Epithelial cell of esophagus (primary cell): ENCODE measurements at regions not wholly inside any gene's neighbourhood (a gene's known extent, or its start where the extent isn't known, plus 50 kb on each side); places are given as distances from the start of the nearest gene placed in this dataset.

Source experiments
- DNase-seq: peaks from one replicate; pipeline ENCODE4 v3.0.0; 2010; ENCODE audit warnings: low read depth
- H3K4me3 ChIP-seq: 2 replicates; pipeline ENCODE4 v1.5.1; 2011; ENCODE audit warnings: mild to moderate bottlenecking, low read length, control low read depth
- TF ChIP-seq, protein P1 (sequence below): IDR thresholded peaks from 2 replicates; pipeline ENCODE4 v1.5.1; 2011; ENCODE audit warnings: low read depth, mild to moderate bottlenecking, low read length, control low read depth, inconsistent platforms; ENCODE audit not compliant: insufficient read depth; ENCODE audit errors: missing control alignments

DNA sequence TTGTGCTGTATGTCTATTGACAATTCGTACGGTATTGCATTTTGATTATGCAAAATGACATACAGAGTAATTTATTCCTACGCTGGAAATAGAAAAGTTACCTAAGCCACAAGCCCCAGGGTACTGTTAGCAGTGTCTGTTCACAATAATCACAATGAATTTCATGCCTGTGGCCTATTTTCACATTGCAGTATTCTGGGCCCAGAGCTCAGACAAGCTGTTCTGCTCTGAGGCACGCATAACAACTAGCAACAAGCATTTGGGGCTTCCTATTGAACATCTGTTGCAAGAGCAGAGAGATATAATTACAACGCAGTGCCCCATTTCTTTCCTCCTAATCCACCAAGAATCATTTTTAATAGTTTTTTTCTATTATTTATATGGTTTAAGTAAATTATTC lies 158.9 kb upstream of the SGCG start:
- TF ChIP-seq, protein P1, sequence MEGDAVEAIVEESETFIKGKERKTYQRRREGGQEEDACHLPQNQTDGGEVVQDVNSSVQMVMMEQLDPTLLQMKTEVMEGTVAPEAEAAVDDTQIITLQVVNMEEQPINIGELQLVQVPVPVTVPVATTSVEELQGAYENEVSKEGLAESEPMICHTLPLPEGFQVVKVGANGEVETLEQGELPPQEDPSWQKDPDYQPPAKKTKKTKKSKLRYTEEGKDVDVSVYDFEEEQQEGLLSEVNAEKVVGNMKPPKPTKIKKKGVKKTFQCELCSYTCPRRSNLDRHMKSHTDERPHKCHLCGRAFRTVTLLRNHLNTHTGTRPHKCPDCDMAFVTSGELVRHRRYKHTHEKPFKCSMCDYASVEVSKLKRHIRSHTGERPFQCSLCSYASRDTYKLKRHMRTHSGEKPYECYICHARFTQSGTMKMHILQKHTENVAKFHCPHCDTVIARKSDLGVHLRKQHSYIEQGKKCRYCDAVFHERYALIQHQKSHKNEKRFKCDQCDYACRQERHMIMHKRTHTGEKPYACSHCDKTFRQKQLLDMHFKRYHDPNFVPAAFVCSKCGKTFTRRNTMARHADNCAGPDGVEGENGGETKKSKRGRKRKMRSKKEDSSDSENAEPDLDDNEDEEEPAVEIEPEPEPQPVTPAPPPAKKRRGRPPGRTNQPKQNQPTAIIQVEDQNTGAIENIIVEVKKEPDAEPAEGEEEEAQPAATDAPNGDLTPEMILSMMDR: no peak
- H3K4me3 ChIP-seq: no peak overlapping the region
- no peak for DNase-seq

GRCh38 chr13:23022704-23023103 lies 158.1 kb upstream of the SGCG start:
- TF ChIP-seq, protein P1: no peak
- no peak for DNase-seq
- no peak overlapping the region for H3K4me3 ChIP-seq

DNA sequence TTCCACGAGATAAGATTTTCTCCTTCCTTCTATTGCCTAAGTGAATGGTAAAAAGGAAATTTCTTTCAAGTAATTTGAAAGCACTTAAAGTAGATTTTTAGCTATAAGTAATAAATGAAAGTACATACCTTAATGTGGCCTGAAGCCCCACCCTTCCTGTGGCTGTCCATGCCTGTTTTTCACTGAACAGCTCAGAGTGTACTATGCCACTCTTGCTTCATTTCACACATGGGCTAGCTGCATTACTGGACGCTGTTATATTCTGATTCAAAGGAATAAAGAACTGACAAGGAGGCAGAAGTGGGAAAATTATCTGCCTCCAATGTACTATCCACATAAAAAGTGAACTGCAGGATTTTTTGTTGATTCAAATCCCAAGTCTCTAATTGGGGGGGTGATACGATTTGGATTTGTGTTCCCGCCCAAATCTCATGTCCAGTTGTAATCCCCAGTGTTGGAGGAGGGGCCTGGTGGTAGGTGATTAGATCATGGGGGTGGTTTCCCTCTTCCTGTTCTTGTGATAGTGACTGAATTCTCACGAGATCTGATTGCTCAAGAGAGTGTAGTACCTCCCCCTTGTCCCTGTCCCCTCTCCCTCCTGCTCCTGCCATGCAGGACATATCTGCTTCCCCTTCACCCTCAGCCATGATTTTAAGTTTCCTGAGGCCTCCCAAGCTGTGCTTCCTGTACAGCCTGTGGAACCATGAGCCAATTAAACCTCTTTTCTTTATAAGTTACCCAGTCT lies 154.7 kb upstream of the SGCG start:
- H3K4me3 ChIP-seq: no peak overlapping the region
- peak; percentile 58 for DNase-seq
- TF ChIP-seq, protein P1: no peak

- no peak for DNase-seq
- H3K4me3 ChIP-seq: no peak overlapping the region
Observed at GRCh38 chr13:23039266-23039935, 141.4 kb upstream of the SGCG start.

GRCh38 chr13:23042181-23042580 lies 138.6 kb upstream of the SGCG start:
- TF ChIP-seq, protein P1: no peak
- no peak for DNase-seq
- no peak overlapping the region for H3K4me3 ChIP-seq

More at GRCh38 chr13:23039266-23039935, 141.4 kb upstream of the SGCG start:
- TF ChIP-seq, protein P1: no peak

- H3K4me3 ChIP-seq: no peak overlapping the region
- DNase-seq: peak; percentile 68
- TF ChIP-seq, protein P1: no peak
Observed at GRCh38 chr13:23044906-23045305, 135.9 kb upstream of the SGCG start.
